HG03520 (cell line): ENCODE measurements at regions not wholly inside any gene's neighbourhood (a gene's known extent, or its start where the extent isn't known, plus 50 kb on each side); places are given as distances from the start of the nearest gene placed in this dataset.

Experiments
- ATAC-seq: cut with Tn5 transposase; IDR thresholded peaks from one replicate; pipeline ENCODE4 v1.9.1; 2021; ENCODE audit warnings: mild to moderate bottlenecking, moderate library complexity; ENCODE audit not compliant: unreplicated experiment

DNA sequence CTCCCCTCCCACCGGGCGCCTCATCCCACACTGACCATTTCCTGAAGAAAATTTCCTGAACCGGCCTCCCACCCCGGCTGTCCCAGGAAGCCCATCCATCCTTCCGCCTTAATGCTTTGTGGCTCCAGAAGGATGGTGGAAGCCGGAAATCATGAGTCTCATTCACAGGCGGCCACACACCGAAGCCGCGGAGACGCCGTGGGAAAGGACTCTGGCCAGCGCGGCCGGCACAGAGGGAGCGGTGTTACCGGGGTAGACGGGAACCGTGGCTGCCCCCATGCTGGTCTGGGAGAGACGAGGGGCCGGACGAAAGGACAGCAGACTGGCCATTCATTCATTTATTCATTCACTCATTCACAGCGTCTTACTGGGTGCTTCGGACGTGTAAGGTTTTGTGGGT lies 326.8 kb downstream of the SEC14L1 start:
- ATAC-seq, result no peak

DNA sequence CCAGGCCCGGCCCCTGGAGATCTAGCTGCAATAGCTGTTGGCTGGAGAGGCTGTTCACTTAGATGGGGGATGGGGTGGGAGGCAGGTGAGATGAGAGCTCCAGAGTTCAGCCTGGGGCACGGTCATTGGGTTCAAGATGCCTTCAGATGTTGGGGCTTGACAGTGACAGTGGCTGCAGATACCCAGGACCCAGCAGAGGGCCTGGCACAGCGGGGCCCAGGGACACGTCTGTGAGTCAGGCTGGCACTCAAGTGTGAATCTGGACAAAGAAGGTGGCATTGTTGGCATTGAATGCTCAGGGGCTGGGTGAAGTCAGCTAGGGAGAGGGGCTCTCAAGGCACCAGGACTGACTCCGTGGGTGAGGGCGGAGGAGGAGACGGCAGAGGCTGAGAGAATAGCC lies 328.1 kb downstream of the SEC14L1 start:
- no peak for ATAC-seq

DNA sequence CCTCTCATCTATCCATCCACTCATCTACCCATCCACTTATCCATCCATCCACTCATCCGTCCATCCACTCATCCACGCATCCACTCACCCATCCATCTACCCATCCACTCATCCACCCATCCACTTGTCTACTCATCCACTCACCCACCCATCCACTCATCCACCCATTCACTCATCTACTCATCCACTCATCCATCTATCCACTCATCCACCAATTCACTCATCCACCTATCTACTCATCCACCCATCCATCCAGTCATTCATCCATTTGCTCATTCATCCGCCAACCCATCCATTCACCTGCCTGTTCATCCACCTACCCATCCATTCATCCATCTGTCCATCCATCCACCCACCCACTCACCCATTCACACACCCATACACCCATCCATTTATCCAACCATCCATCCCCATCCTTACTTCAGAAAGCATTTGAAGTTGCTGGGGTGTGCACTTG lies 329.6 kb downstream of the SEC14L1 start:
- no peak for ATAC-seq

DNA sequence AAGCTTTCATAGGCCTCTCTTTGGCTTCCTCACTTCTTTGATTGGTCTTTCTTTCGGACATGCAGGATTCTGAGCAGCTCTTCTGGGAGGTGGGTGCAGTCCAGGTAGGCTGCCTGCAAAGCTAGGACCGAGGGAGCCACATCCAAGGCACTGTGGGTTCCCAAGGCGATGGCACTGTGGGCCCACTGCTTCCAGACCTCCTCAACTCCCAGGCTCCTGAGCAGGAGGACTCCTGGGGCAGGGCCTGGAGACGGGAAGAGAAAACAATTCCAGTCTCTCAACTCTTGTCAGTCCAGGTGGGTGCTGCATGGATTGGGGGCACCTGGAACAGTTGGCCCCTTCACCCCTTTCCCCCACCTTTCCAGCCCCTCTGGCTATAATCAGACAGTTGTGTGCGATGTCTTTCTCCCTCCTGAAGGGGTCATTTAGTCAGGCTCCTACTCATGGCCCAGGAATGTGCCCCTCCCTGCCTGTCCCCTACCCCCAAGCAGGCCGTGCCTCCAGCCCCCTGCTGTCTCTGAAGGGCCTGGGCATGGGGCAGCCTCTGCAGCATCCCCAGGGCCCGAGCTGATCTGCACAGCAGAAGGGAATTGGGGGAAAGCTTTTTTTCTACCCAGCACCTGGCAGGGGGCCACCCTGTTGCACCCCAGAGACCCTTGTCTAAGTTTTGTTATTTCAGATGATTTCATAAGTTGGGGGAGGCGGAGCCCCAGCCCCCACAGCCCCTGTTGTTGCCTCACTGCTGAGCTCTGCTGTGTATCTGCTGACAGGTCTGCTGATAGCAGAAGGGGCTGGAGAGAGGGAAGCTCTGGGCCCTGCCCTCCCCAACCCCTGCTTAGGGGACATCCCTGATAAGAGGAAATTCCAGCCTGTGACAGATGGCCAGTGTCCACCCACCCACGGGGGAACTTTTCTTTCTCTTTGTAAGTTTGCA lies 330.3 kb downstream of the SEC14L1 start:
- ATAC-seq, result no peak

DNA sequence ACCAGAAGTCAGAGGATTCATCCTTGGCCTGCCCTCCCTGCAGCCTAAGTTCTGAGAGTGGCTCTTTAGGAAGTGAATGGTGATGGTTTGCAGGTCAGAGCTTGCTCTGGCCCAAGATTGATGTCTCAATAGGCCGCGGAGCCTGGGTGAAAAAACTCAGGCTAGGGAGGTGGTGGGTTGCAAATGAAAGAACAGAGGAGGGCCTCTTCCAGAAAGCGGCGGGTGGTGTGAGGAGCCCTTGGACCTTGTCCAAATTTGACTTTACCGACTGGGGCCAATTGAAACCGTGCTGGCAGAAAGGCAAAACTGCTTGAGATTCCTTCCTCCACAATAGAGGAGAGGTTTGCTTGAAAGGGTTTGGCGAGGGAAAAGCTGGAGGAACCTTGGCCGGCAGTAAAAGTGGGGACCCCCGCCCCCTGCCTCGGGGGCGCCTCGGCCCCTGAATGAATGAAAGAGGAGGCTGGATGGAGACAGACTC lies 331.3 kb downstream of the SEC14L1 start:
- ATAC-seq, result no peak

DNA sequence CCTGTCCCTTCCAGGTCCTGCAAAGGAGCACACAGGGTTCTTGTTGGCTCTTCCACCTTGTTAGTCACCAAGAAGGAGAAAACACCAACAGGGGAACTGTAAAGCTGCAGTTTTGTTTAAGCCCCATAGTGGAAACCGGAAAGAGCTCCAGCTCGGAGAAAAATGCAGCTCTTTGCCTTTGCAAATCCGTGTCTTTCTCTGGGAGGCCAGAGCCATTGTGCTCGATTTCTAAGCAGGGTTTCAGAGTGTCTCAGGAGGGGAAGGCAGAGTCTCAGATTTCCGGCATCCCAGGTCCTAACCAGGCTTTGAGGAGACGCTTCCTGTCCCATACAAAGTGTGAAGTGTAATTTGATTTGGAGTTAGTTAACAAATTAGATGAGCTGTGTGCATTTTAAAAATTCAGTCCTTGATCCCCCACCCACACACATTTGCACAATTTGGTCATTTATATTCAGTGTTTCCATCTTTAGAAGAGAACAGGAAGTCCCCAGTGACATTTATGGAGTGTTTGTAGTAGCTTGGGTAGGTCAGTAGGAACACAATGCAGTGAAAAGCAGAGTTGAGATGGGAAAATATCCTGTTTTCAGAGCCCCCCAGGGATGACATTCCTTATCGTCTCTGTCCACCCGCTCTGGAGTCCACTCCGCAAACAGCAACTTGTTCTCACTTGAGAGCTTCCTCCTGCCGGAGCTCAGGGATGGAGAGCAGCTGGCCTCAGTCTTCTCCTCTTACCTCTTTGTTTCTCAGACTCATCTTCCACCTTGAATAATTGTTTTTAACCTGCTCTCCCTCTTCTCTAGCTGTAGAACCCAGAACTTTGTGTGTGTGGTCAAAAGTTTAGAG lies 331.9 kb downstream of the SEC14L1 start:
- ATAC-seq, result no peak

DNA sequence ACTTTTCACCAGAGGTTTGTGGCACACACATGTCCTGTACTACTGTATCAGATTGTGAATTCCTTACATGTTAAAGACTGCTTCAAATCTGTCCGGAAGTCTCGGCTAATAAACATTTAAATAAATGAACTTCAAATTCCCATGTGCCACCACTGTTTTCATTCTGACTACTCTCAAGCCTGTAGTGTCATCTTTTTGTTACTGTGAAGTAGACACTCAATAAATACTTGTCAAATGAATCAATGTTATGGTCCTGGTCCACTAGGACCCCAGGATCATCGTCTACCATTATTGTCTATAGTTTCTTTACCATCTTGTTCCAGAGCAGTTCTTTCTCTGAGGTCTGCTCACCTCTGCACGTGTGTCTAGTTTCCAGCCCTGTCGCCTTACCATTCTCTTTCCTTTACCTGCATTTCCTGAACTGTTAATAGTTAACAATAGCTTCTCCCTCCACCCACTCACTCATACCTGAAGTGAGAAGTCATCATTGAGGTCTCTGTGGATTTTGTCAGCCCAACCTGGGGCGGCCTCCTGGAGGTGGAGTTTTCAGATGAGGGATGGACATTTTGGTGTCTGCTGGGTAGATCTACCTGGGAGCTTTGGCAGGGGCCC lies 333.0 kb downstream of the SEC14L1 start:
- no peak for ATAC-seq

DNA sequence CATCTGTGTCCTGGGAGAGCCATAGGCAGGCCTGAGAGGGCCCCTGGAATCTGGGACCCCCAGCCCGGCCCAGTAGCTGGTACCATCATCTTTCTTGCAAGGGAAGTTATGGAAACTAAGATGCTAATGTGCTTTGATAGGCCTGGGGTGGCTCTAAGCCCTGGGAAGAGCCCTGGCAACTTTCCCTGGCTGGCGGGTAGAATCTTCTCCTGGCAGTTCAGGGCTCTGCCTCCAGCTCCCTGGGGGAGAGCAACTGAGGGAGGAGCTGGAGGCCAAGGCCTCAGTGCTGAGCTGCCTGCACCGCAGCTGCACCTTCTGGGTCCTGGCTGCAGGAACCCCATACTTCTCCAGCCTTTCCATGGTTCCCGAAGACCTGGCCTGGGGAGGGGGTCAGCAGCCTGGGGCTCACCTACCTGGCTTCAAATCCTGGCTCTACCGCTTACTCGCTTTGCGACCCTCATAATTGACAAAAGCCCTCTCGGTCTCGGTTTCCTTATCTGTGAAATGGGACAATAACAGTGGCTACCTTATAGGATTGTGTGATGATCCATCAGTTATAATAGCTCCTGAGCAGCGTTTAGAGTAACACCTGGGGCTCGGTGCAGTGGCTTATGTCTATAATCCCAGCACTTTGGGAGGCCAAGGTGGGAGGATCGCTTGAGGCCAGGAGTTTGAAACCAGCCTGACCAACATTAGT lies 333.7 kb downstream of the SEC14L1 start:
- no peak for ATAC-seq

DNA sequence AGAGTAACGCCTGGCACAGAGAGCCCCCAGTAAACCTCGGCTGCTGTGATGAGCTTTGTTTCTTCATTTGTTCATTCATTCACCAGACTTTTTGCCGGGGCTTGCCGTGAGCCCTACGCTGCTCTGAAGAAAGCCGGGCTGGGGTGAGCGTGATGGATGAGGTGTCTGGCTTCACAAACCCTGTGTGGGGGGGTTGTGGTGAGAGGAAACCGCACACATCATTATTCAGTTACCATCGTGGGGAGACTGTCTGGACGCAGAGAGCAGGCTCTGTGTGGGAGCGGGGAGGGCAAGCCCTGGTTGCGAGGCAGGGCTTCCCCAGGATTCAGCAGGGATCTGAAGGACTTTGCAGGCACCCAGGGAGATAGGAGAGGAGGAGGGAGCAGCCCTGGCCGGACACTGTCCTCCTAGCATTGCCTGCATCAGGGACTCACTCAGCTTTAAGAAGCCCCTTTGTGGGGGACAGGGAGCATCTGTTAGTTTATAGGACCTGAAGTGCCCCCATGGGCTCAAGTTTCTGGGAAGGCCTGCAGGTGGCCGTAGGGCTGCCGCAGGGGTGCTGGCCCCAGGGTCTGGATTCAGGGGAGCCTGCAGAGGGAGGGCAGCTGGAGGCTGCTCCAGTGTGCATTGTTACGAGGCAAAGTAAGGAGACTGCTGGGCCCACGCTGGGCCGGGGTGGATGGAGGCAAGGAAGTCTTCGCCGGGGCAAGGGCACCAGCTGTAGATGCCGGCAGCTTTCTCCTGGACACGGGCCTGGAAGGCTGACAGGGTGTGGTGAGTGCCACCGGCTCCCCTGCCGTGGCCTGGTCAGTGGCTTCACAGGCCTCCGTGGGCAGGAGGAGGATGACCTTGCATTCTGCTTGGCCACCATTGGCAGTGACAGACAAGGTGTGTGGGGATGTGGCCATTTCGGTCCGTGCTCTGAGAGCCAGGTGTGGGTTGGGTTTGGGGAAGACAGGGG lies 334.5 kb downstream of the SEC14L1 start:
- no peak for ATAC-seq

DNA sequence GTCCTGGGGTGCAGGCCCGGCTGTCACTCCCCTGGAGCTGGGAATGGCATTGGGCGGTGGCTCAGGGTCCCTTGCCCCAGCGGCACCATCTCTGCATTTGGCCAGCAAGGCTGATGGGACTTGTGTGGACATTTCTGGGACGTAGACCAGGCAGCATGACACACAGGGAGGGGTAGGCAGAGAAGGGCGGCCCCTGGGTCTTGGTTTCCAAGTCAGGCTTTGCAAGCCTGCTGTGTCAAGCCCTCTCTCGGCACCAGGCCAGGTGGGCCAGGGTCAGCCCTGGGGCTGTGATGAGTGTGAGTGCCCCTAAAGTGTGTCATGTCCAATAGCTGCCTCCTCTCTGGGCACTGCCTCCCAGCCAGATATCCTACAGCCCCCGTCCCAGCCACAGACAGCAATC lies 335.2 kb downstream of the SEC14L1 start:
- no peak for ATAC-seq

DNA sequence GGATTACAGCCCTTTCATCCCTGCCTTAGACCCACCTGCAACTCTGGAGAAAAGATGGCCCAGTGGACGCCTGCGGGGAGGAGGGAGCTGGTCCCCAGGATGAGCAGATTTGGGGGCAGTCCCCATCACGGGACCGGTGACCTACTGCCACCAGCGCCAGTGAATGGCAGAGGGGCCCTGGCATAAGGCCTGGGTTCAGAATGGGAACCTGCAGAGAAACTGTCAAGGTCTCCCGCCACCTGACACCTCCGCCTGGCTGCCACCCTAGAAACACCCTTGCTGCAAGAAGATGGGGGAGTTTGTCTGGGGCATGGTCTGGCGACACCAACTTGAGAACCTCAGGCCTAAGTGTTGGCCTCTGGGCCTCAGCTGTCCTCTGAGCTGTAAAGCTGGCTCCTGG lies 335.7 kb downstream of the SEC14L1 start:
- no peak for ATAC-seq

DNA sequence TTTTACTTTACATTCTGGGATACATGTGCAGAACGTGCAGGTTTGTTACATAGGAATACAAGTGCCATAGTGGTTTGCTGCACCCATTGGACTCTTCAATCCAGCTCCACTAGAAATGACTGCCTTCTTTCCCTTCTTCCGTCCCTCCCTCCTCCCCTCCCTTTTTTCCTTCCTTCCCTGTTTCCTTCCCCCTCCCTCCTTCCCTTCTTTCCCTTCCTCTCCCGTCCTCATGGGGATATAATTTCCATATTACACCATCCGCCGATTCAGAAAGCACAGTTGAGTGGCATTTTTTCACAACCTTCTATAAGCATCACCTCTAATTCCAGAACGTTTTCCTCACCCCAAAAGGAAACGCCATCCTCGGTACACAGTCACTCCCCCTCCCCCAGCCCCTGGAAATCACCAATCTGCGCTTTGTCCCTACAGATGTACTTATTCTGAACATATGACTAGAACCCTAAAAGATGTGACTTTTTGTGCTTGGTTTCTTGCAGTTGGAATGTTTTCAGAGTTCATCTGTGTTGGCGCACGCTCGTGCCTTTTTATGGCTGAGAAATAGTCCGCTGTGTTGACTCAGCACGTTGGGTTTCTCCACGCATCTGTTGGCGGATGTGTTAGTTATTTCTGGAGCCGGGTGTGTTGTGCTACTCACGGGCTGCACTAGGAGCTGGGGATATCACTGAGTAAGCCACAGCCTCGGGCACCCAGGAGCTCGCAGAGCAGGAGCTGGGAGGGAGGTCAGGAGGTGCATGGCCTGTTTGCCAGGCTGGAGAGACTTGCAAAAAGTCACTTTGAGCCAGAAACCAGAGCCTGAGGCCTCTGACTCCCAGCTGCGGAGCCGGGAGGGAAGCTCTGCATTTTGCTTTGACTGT lies 336.4 kb downstream of the SEC14L1 start:
- no peak for ATAC-seq

DNA sequence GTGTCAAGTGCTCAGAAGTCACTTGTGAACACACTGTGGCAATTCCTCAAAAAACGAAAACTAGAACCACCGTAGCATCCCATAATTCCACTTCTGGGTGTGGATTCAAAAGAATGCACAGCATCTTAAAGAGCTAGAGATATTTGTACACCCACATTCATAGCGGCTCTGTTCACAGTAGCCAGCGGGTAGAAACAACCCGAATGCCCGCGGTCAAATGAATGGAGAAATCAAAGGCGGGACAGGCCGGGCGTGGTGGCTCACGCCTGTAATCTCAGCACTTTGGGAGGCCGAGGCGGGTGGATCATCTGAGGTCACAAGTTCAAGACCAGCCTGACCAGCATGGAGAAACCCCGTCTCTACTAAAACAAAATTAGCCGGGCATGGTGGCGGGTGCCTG lies 337.5 kb downstream of the SEC14L1 start:
- no peak for ATAC-seq

DNA sequence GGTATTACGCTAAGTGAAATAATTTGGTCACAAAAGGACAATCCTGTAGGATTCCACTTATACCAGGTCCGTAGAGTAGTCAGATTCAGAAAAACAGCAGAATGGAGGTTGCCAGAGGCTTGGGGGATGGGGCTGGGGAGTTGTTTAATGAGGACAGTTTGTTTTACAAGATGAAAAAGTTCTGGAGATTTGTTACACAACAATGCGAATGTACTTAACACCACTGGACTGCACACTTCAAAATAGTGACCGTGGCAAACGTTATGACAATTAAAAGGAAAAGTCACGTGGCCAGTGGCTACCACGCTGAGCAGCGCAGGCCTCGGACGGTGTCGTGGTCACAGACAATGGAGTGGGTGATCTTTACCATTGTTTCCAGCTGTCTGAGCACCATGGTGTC lies 338.1 kb downstream of the SEC14L1 start:
- ATAC-seq, result no peak

DNA sequence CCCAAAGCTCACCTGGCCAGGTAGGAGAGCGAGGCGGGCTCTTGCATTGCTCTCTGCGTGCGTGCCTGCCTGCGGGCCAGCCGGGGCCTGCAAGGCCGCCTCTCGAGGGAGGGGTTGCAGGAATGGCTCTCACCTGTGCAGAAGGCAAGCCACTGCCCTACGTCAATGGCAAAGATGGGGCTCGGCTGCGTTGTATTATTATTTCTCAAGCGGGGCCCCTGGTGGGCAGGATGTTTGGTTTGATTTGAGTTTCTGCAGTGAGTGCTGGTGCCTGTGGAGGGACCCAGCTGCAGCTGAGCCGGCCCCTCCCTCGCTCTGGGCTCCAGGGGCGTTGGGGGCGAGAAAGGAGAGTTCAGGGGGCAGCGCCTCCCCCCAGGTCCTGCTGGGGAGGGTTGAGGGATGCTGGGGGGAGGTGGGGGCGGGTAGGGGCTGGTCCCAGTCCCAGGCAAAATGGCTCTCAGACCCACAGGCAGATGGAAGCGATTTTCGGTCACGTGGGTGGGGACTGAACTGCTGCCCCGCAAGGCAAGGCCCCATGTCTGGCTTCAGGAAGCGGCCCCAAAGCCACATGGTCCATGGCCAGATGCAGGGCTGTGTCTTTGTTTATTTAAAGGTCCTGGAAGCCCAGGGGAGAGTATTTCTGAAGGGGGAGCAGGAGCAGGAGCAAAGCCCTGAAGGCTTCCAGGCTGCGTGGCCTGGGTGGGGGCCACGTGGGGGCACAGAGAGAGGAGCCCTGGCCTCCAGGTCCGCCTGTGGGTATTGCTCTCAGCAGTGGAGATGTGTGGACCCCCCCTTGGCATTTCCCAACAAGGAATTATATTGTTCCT lies 338.8 kb downstream of the SEC14L1 start:
- ATAC-seq, result no peak

DNA sequence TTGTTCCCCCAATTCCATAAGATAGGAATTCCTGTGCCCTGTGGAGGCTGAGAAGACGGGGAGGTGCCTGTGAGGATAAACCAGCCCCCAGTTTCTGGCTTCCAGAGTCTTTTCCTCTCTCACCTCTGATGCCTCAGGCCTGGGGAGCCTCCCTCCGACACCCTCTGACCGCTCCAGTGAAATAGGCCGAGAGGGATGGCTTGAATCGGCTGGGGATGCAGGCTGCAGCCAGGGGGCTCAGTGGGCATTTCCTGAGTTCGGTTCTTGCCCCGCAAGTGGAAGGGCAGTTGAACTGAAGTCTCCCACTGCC lies 339.4 kb downstream of the SEC14L1 start:
- ATAC-seq, result no peak

DNA sequence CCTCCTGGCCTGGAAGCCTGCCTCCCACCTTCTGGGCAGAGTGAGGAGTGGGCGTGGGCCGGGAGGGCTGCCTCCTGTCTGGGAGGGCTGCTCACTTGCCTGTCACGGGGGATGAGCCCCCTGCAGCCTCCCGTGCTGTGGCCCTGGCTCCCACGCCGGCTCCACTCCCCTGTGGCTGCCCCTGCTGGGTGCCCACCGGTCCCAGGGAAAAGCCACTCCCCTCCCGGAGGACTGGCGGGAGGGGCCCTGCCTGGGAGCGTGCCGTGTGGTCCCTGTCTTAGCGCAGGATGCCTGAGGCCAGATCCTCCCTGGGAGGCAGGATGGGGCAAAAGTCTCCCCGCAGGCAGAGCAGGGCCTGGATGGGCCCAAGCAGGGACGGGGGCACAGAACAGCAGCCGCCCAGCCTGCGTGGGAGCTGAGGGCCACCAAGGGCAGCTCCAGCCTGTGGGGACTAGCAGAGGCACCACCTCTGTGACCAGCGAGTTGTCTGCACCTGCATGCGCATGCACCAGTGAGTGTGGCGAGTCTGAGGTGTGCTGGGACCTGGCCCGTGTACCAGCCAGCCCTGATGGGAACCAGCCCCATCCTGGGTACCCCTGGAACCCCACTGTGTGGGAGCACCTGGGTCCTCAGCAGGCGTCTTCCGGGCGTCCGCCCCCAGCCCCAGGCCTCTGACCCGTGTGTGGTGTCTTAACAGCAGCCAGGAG lies 339.9 kb downstream of the SEC14L1 start:
- ATAC-seq, result no peak
